K562 (cell line): ENCODE measurements at regions not wholly inside any gene's neighbourhood (a gene's known extent, or its start where the extent isn't known, plus 50 kb on each side); places are given as distances from the start of the nearest gene placed in this dataset.

Experiments used
- ARID2 ChIP-seq: fragments of 450-650 bp; IDR thresholded peaks from 2 replicates; pipeline ENCODE4 v1.6.1; 2017; ENCODE audit warnings: antibody characterized with exemption, mild to moderate bottlenecking
- BCL6 ChIP-seq: fragments of 250-450 bp; sonication (Bioruptor Pico); IDR thresholded peaks from 2 replicates; pipeline ENCODE4 v1.4.0; 2020
- BDP1 ChIP-seq: IDR thresholded peaks from 3 replicates; pipeline ENCODE4 v1.6.1; 2011; ENCODE audit not compliant: insufficient read length, insufficient read depth
- BRF1 ChIP-seq: IDR thresholded peaks from 3 replicates; pipeline ENCODE4 v1.6.1; 2011; ENCODE audit warnings: borderline replicate concordance, mild to moderate bottlenecking; ENCODE audit not compliant: insufficient read length; ENCODE audit errors: extremely low read depth
- EZH2 ChIP-seq: IDR thresholded peaks from 2 replicates; pipeline ENCODE4 v1.6.1; 2012; ENCODE audit warnings: low read depth, mild to moderate bottlenecking, inconsistent platforms, low read length, borderline replicate concordance
- HDAC1 ChIP-seq, 2 experiments: fragments of 450-650 bp; IDR thresholded peaks; 2 replicates each; pipeline ENCODE4 v1.6.1; 2016 to 2017; ENCODE audit warnings: inconsistent platforms in 1 of 2, mild to moderate bottlenecking in 1 of 2, moderate library complexity in 1 of 2
- KLF6 ChIP-seq: fragments of 250-450 bp; sonication (Bioruptor Pico); IDR thresholded peaks from 2 replicates; pipeline ENCODE4 v1.4.0; 2020; ENCODE audit warnings: mild to moderate bottlenecking, moderate library complexity, borderline replicate concordance
- POLR2A ChIP-seq: fragments of 450-650 bp; conservative IDR thresholded peaks from 2 replicates; pipeline ENCODE4 v1.6.1; 2016
- PTTG1 ChIP-seq: fragments of 450-650 bp; IDR thresholded peaks from 2 replicates; pipeline ENCODE4 v1.6.1; 2016; ENCODE audit warnings: low read depth, mild to moderate bottlenecking, missing genetic modification characterization, missing compliant biosample characterization
- TF ChIP-seq, protein P1 (sequence below): fragments of 250-450 bp; sonication (Bioruptor Pico); IDR thresholded peaks from 2 replicates; pipeline ENCODE4 v1.5.0; 2021; ENCODE audit warnings: mild to moderate bottlenecking, borderline replicate concordance
- TF ChIP-seq, protein P2 (sequence below), 2 experiments: IDR thresholded peaks in 1 of 2; conservative IDR thresholded peaks in 1 of 2; 2 replicates each; pipeline ENCODE4 v1.6.1; 2016; ENCODE audit warnings: low read depth in 2 of 2, mild to moderate bottlenecking in 1 of 2, missing compliant biosample characterization in 1 of 2, missing genetic modification characterization in 1 of 2, moderate library complexity in 1 of 2
- TF ChIP-seq, protein P3 (sequence below): fragments of 250-450 bp; sonication (Bioruptor Pico); IDR thresholded peaks from 2 replicates; pipeline ENCODE4 v1.8.0; 2022; ENCODE audit warnings: inconsistent platforms, mild to moderate bottlenecking, moderate library complexity, borderline replicate concordance
- TF ChIP-seq, protein P4 (sequence below), 3 experiments: IDR thresholded peaks in 2 of 3; conservative IDR thresholded peaks in 1 of 3; 2 replicates each; pipeline ENCODE4 v1.5.1; 2011 to 2012; ENCODE audit warnings: low read length in 3 of 3, mild to moderate bottlenecking in 3 of 3, control low read depth in 2 of 3, improper control_type of control experiment in 1 of 3, inconsistent platforms in 1 of 3, low read depth in 1 of 3, mixed read lengths in 1 of 3, moderate library complexity in 1 of 3; ENCODE audit not compliant: insufficient read depth in 2 of 3

DNA sequence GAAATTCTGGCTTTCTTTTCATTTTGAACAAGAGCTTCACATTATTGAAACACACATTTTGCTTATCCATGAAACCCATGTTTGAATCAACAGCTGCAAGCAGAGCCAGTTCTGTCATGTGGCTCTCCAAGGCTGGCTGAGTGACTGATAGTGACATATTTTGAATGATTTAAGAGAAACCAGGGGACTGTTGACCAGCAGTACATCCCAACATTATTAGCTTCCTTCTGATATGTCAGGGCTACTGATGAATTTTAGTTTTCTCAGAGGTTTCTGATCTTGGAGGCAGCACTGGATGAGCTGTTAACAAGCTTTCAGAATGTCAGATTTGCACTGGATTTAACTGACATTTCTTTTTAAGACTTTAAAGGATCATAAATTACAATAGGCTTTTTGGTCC lies 74.6 kb upstream of the GRXCR1 start:
- TF ChIP-seq ARID2 (no peak), HDAC1 (IDR thresholded peaks at IDR 0.05) (no peak), BDP1 (no peak), POLR2A (no peak), KLF6 (no peak), BCL6 (CRISPR knock-in tag) (no peak), EZH2 (no peak), BRF1 (no peak), PTTG1 (tag) (no peak)
- TF ChIP-seq, protein P1, sequence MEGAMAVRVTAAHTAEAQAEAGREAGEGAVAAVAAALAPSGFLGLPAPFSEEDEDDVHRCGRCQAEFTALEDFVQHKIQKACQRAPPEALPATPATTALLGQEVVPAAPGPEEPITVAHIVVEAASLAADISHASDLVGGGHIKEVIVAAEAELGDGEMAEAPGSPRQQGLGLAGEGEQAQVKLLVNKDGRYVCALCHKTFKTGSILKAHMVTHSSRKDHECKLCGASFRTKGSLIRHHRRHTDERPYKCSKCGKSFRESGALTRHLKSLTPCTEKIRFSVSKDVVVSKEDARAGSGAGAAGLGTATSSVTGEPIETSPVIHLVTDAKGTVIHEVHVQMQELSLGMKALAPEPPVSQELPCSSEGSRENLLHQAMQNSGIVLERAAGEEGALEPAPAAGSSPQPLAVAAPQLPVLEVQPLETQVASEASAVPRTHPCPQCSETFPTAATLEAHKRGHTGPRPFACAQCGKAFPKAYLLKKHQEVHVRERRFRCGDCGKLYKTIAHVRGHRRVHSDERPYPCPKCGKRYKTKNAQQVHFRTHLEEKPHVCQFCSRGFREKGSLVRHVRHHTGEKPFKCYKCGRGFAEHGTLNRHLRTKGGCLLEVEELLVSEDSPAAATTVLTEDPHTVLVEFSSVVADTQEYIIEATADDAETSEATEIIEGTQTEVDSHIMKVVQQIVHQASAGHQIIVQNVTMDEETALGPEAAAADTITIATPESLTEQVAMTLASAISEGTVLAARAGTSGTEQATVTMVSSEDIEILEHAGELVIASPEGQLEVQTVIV (CRISPR knock-in tag) = no peak
- TF ChIP-seq, protein P2, sequence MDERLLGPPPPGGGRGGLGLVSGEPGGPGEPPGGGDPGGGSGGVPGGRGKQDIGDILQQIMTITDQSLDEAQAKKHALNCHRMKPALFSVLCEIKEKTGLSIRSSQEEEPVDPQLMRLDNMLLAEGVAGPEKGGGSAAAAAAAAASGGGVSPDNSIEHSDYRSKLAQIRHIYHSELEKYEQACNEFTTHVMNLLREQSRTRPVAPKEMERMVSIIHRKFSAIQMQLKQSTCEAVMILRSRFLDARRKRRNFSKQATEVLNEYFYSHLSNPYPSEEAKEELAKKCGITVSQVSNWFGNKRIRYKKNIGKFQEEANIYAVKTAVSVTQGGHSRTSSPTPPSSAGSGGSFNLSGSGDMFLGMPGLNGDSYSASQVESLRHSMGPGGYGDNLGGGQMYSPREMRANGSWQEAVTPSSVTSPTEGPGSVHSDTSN (CRISPR knock-in tag; IDR thresholded peaks at IDR 0.05; ENCODE audit: low read depth) = no peak
- TF ChIP-seq, protein P2 (tag; conservative IDR thresholded peaks at IDR 0.05; ENCODE audit: low read depth) = no peak
- TF ChIP-seq, protein P3, sequence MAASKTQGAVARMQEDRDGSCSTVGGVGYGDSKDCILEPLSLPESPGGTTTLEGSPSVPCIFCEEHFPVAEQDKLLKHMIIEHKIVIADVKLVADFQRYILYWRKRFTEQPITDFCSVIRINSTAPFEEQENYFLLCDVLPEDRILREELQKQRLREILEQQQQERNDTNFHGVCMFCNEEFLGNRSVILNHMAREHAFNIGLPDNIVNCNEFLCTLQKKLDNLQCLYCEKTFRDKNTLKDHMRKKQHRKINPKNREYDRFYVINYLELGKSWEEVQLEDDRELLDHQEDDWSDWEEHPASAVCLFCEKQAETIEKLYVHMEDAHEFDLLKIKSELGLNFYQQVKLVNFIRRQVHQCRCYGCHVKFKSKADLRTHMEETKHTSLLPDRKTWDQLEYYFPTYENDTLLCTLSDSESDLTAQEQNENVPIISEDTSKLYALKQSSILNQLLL = no peak
- TF ChIP-seq, protein P4, sequence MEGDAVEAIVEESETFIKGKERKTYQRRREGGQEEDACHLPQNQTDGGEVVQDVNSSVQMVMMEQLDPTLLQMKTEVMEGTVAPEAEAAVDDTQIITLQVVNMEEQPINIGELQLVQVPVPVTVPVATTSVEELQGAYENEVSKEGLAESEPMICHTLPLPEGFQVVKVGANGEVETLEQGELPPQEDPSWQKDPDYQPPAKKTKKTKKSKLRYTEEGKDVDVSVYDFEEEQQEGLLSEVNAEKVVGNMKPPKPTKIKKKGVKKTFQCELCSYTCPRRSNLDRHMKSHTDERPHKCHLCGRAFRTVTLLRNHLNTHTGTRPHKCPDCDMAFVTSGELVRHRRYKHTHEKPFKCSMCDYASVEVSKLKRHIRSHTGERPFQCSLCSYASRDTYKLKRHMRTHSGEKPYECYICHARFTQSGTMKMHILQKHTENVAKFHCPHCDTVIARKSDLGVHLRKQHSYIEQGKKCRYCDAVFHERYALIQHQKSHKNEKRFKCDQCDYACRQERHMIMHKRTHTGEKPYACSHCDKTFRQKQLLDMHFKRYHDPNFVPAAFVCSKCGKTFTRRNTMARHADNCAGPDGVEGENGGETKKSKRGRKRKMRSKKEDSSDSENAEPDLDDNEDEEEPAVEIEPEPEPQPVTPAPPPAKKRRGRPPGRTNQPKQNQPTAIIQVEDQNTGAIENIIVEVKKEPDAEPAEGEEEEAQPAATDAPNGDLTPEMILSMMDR (IDR thresholded peaks at IDR 0.05 in 2 of 3, conservative IDR thresholded peaks at IDR 0.05 in 1 of 3; ENCODE audit: insufficient read depth in 2 of 3, low read depth in 1 of 3, low read length in 3 of 3) = no peak
